NCI-H1092 (cell line): ENCODE measurements at regions not wholly inside any gene's neighbourhood (a gene's known extent, or its start where the extent isn't known, plus 50 kb on each side); places are given as distances from the start of the nearest gene placed in this dataset.

Experiments used
- DNase-seq: peaks from one replicate; lab custom pipeline; 2025; lab: John Stamatoyannopoulos, UW

- DNase-seq, result no peak
Measured at GRCh38 chr14:28468191-28469151, 298.1 kb upstream of the FOXG1 start.

- DNase-seq, result no peak
Measured at GRCh38 chr14:28482251-28483040, 284.1 kb upstream of the FOXG1 start.

GRCh38 chr14:28483506-28483905, 283.1 kb upstream of the FOXG1 start:
- DNase-seq, result no peak

- no peak for DNase-seq
Measured at GRCh38 chr14:28488684-28489083, 277.9 kb upstream of the FOXG1 start.

GRCh38 chr14:28493516-28493915, 273.1 kb upstream of the FOXG1 start:
- DNase-seq, result no peak

- no peak for DNase-seq
Measured at GRCh38 chr14:28494196-28494595, 272.4 kb upstream of the FOXG1 start.

GRCh38 chr14:28496364-28496763, 270.2 kb upstream of the FOXG1 start:
- no peak for DNase-seq

- no peak for DNase-seq
Measured at GRCh38 chr14:28502517-28502916, 264.1 kb upstream of the FOXG1 start.

GRCh38 chr14:28515571-28515970, 251.0 kb upstream of the FOXG1 start:
- no peak for DNase-seq

GRCh38 chr14:28536889-28537288, 229.7 kb upstream of the FOXG1 start:
- no peak for DNase-seq

GRCh38 chr14:28542040-28542439, 224.5 kb upstream of the FOXG1 start:
- no peak for DNase-seq

GRCh38 chr14:28565345-28565744, 201.2 kb upstream of the FOXG1 start:
- no peak for DNase-seq

- DNase-seq, result no peak
Measured at GRCh38 chr14:28570391-28570790, 196.2 kb upstream of the FOXG1 start.

GRCh38 chr14:28571636-28572035, 195.0 kb upstream of the FOXG1 start:
- DNase-seq, result no peak

- DNase-seq, result no peak
Measured at GRCh38 chr14:28576523-28576922, 190.1 kb upstream of the FOXG1 start.

- no peak for DNase-seq
Measured at GRCh38 chr14:28577187-28577586, 189.4 kb upstream of the FOXG1 start.

- DNase-seq, result no peak
Measured at GRCh38 chr14:28577711-28578131, 188.9 kb upstream of the FOXG1 start.

- DNase-seq, result no peak
Measured at GRCh38 chr14:28584951-28585350, 181.6 kb upstream of the FOXG1 start.

GRCh38 chr14:28589792-28590191, 176.8 kb upstream of the FOXG1 start:
- no peak for DNase-seq

- DNase-seq, result no peak
Measured at GRCh38 chr14:28596391-28596790, 170.2 kb upstream of the FOXG1 start.

GRCh38 chr14:28599191-28599590, 167.4 kb upstream of the FOXG1 start:
- no peak for DNase-seq

- no peak for DNase-seq
Measured at GRCh38 chr14:28599605-28600004, 167.0 kb upstream of the FOXG1 start.

GRCh38 chr14:28603606-28604005, 163.0 kb upstream of the FOXG1 start:
- no peak for DNase-seq
